GM21515 (cell line): ENCODE measurements at regions not wholly inside any gene's neighbourhood (a gene's known extent, or its start where the extent isn't known, plus 50 kb on each side); places are given as distances from the start of the nearest gene placed in this dataset.
A peak's percentile ranks its signal among the peaks of the same experiment; 100 is the strongest.
"Not testable (repeated sequence)": the region's sequence is repeated elsewhere in the genome, so short reads cannot be mapped to it uniquely, and the experiment has no call there.

Experiments
- ATAC-seq: cut with Tn5 transposase; IDR thresholded peaks from one replicate; pipeline ENCODE4 v1.9.1; 2021; ENCODE audit not compliant: unreplicated experiment

GRCh38 chr13:88801361-88801760 is 1130.2 kb downstream of the SLITRK5 start:
- no peak for ATAC-seq

GRCh38 chr13:88802886-88803285 is 1131.7 kb downstream of the SLITRK5 start:
- no peak for ATAC-seq

- ATAC-seq = no peak
Observed at GRCh38 chr13:88806438-88806837, 1135.3 kb downstream of the SLITRK5 start.

GRCh38 chr13:88817560-88817959 is 1146.4 kb downstream of the SLITRK5 start:
- ATAC-seq = no peak

GRCh38 chr13:88823114-88823513 is 1151.9 kb downstream of the SLITRK5 start:
- no peak for ATAC-seq

- no peak for ATAC-seq
Observed at GRCh38 chr13:88824218-88824617, 1153.0 kb downstream of the SLITRK5 start.

GRCh38 chr13:88840085-88840484 is 1168.9 kb downstream of the SLITRK5 start:
- ATAC-seq = no peak

GRCh38 chr13:88852293-88852692 is 1181.1 kb downstream of the SLITRK5 start:
- not testable (repeated sequence) for ATAC-seq

GRCh38 chr13:88857256-88857655 is 1186.1 kb downstream of the SLITRK5 start:
- no peak for ATAC-seq

- no peak for ATAC-seq
Observed at GRCh38 chr13:88862095-88862620, 1191.0 kb downstream of the SLITRK5 start.

- ATAC-seq = no peak
Observed at GRCh38 chr13:88863116-88863515, 1191.9 kb downstream of the SLITRK5 start.

GRCh38 chr13:88866195-88866594 is 1195.0 kb downstream of the SLITRK5 start:
- ATAC-seq = no peak

- no peak for ATAC-seq
Observed at GRCh38 chr13:88883741-88884140, 1212.6 kb downstream of the SLITRK5 start.

GRCh38 chr13:88887045-88887662 is 1216.0 kb downstream of the SLITRK5 start:
- no peak for ATAC-seq

GRCh38 chr13:88895261-88895941 is 1224.2 kb downstream of the SLITRK5 start:
- no peak for ATAC-seq

GRCh38 chr13:88896466-88896865 is 1225.3 kb downstream of the SLITRK5 start:
- ATAC-seq = no peak

- ATAC-seq = no peak
Observed at GRCh38 chr13:88908961-88909441, 1237.8 kb downstream of the SLITRK5 start.

- peak; percentile 84 for ATAC-seq
Observed at GRCh38 chr13:88919970-88920628, 1248.9 kb downstream of the SLITRK5 start.

GRCh38 chr13:88925954-88926353 is 1254.8 kb downstream of the SLITRK5 start:
- no peak for ATAC-seq

- no peak for ATAC-seq
Observed at GRCh38 chr13:88926890-88927502, 1255.8 kb downstream of the SLITRK5 start.

- no peak for ATAC-seq
Observed at GRCh38 chr13:88932950-88933349, 1261.8 kb downstream of the SLITRK5 start.
